WTC11 (cell line): ENCODE measurements at regions not wholly inside any gene's neighbourhood (a gene's known extent, or its start where the extent isn't known, plus 50 kb on each side); places are given as distances from the start of the nearest gene placed in this dataset.

ENCODE experiments used
- ATAC-seq: fragments of 200-7000 bp; cut with Tn5 transposase; 2 replicates; pipeline ENCODE4 v1.10.0; 2021; ENCODE audit warnings: mild to moderate bottlenecking, moderate library complexity
- CTCF ChIA-PET: fragments of 300-600 bp; sonication (Branson Sonifier 250); formaldehyde crosslinking; loops from one replicate; lab custom pipeline; 2021; ENCODE audit warnings: antibody characterized with exemption; lab: Charles Lee
- POLR2A ChIA-PET: fragments of 350-600 bp; sonication (Branson Sonifier 250); formaldehyde crosslinking; loops from one replicate; lab custom pipeline; 2021; ENCODE audit warnings: antibody characterized with exemption; lab: Charles Lee
- DNase-seq: peaks from one replicate; pipeline ENCODE4 v3.0.0; 2021; ENCODE audit warnings: low spot score
- H3K27ac Mint-ChIP-seq: 2 replicates; pipeline ENCODE4 v1.8.0; 2021; ENCODE audit warnings: mixed read lengths
- H3K27me3 Mint-ChIP-seq: 2 replicates; pipeline ENCODE4 v1.8.0; 2021; ENCODE audit warnings: low read depth, mild to moderate bottlenecking, moderate library complexity, mixed read lengths
- H3K36me3 Mint-ChIP-seq: 2 replicates; pipeline ENCODE4 v1.8.0; 2021; ENCODE audit warnings: mixed read lengths
- H3K4me1 Mint-ChIP-seq: 2 replicates; pipeline ENCODE4 v1.8.0; 2022; ENCODE audit warnings: mixed read lengths
- H3K4me3 Mint-ChIP-seq: 2 replicates; pipeline ENCODE4 v1.8.0; 2021; ENCODE audit warnings: mild to moderate bottlenecking, moderate library complexity, mixed read lengths
- H3K9me3 Mint-ChIP-seq: 2 replicates; pipeline ENCODE4 v1.8.0; 2021; ENCODE audit warnings: mixed read lengths
- CREB1 ChIP-seq: sonication (generic); formaldehyde crosslinking; IDR thresholded peaks from 2 replicates; pipeline ENCODE4 v1.8.0; 2023; ENCODE audit warnings: mild to moderate bottlenecking, missing genetic modification reagents
- CREM ChIP-seq: sonication (generic); formaldehyde crosslinking; IDR thresholded peaks from 2 replicates; pipeline ENCODE4 v1.8.1; 2022; ENCODE audit warnings: mild to moderate bottlenecking, missing genetic modification reagents, moderate library complexity
- ELF4 ChIP-seq: sonication (generic); formaldehyde crosslinking; IDR thresholded peaks from 2 replicates; pipeline ENCODE4 v1.8.1; 2022; ENCODE audit warnings: low read depth, mild to moderate bottlenecking, moderate library complexity, missing genetic modification reagents
- EMX1 ChIP-seq: fragments of 250-450 bp; sonication (Bioruptor Pico); IDR thresholded peaks from 2 replicates; pipeline ENCODE4 v1.8.0; 2021; ENCODE audit warnings: mild to moderate bottlenecking
- GTF2I ChIP-seq: fragments of 250-450 bp; sonication (Bioruptor Pico); conservative IDR thresholded peaks from 2 replicates; pipeline ENCODE4 v1.4.0; 2021; ENCODE audit warnings: mild to moderate bottlenecking
- HMGA2 ChIP-seq: fragments of 250-450 bp; sonication (Bioruptor Pico); IDR thresholded peaks from 2 replicates; pipeline ENCODE4 v1.4.0; 2021; ENCODE audit warnings: mild to moderate bottlenecking, moderate library complexity
- JUN ChIP-seq: sonication (generic); formaldehyde crosslinking; IDR thresholded peaks from 2 replicates; pipeline ENCODE4 v1.8.0; 2023; ENCODE audit warnings: mild to moderate bottlenecking, missing genetic modification reagents
- NFYB ChIP-seq: sonication (generic); formaldehyde crosslinking; conservative IDR thresholded peaks from 2 replicates; pipeline ENCODE4 v1.8.0; 2022; ENCODE audit warnings: low read depth, missing genetic modification reagents
- NR1H2 ChIP-seq: sonication (generic); formaldehyde crosslinking; IDR thresholded peaks from 2 replicates; pipeline ENCODE4 v1.9.0; 2021; ENCODE audit warnings: mild to moderate bottlenecking, moderate library complexity, missing genetic modification reagents
- OVOL2 ChIP-seq: fragments of 250-450 bp; sonication (Bioruptor Pico); IDR thresholded peaks from 2 replicates; pipeline ENCODE4 v1.9.0; 2021; ENCODE audit warnings: mild to moderate bottlenecking, borderline replicate concordance
- RELA ChIP-seq: sonication (generic); formaldehyde crosslinking; IDR thresholded peaks from 2 replicates; pipeline ENCODE4 v1.8.1; 2022; ENCODE audit warnings: missing genetic modification reagents, mild to moderate bottlenecking, borderline replicate concordance
- TCF7 ChIP-seq: sonication (generic); formaldehyde crosslinking; IDR thresholded peaks from 2 replicates; pipeline ENCODE4 v1.8.0; 2022; ENCODE audit warnings: mild to moderate bottlenecking, low read depth, missing genetic modification reagents, moderate library complexity
- TEAD1 ChIP-seq: sonication (generic); formaldehyde crosslinking; IDR thresholded peaks from 2 replicates; pipeline ENCODE4 v1.8.0; 2022; ENCODE audit warnings: mild to moderate bottlenecking, missing genetic modification reagents
- TP53 ChIP-seq: sonication (generic); formaldehyde crosslinking; IDR thresholded peaks from 2 replicates; pipeline ENCODE4 v1.8.1; 2023; ENCODE audit warnings: mild to moderate bottlenecking, missing genetic modification reagents
- ZNF219 ChIP-seq: sonication (generic); formaldehyde crosslinking; IDR thresholded peaks from 2 replicates; pipeline ENCODE4 v1.8.0; 2023; ENCODE audit warnings: missing genetic modification reagents, mild to moderate bottlenecking, borderline replicate concordance
- ZNF263 ChIP-seq: sonication (generic); formaldehyde crosslinking; IDR thresholded peaks from 2 replicates; pipeline ENCODE4 v1.8.1; 2022; ENCODE audit warnings: low read depth, mild to moderate bottlenecking, moderate library complexity, missing genetic modification reagents
- ZNF396 ChIP-seq: fragments of 250-450 bp; sonication (Bioruptor Pico); IDR thresholded peaks from 2 replicates; pipeline ENCODE4 v1.8.0; 2021; ENCODE audit warnings: mild to moderate bottlenecking, moderate library complexity, borderline replicate concordance
- TF ChIP-seq, protein P1 (sequence below): sonication (generic); formaldehyde crosslinking; IDR thresholded peaks from 2 replicates; pipeline ENCODE4 v1.8.1; 2023; ENCODE audit warnings: mild to moderate bottlenecking, missing genetic modification reagents
- TF ChIP-seq, protein P2 (sequence below): sonication (generic); formaldehyde crosslinking; IDR thresholded peaks from 2 replicates; pipeline ENCODE4 v1.8.0; 2023; ENCODE audit warnings: missing genetic modification reagents
- TF ChIP-seq, protein P3 (sequence below): sonication (generic); formaldehyde crosslinking; IDR thresholded peaks from 2 replicates; pipeline ENCODE4 v1.8.0; 2022; ENCODE audit warnings: mild to moderate bottlenecking, missing genetic modification reagents
- TF ChIP-seq, protein P4 (sequence below): sonication (generic); formaldehyde crosslinking; IDR thresholded peaks from 2 replicates; pipeline ENCODE4 v1.8.0; 2022; ENCODE audit warnings: mild to moderate bottlenecking, missing genetic modification reagents
- TF ChIP-seq, protein P5 (sequence below): fragments of 250-450 bp; sonication (Bioruptor Pico); IDR thresholded peaks from 2 replicates; pipeline ENCODE4 v1.9.0; 2021; ENCODE audit warnings: mild to moderate bottlenecking
- TF ChIP-seq, protein P6 (sequence below): sonication (generic); formaldehyde crosslinking; IDR thresholded peaks from 2 replicates; pipeline ENCODE4 v1.8.1; 2023; ENCODE audit warnings: mild to moderate bottlenecking, missing genetic modification reagents, moderate library complexity
- TF ChIP-seq, protein P7 (sequence below): fragments of 250-450 bp; sonication (Bioruptor Pico); IDR thresholded peaks from 2 replicates; pipeline ENCODE4 v1.9.0; 2021; ENCODE audit warnings: mild to moderate bottlenecking

DNA sequence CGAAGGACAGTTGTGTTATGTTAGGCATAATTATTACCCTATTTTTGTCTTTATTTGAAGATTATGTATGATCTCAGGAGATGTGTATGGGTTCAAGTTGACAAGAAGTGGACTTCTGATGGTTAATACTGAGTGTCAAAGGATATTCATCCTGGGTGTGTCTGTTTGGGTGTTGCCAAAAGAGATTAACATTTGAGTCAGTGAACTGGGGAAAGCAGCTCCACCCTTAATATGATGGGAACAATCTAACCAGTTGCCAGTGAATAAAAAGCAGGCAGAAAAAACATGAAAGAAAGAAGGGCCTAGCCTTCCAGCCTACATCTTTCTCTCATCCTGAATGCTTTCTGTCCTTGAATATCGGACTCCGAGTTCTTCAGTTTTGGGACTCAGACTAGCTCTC is 332.6 kb downstream of the DTHD1 start (continued):
- no peak for TF ChIP-seq CREM (CRISPR knock-in tag)
- TF ChIP-seq CREB1: no peak
- no peak for TF ChIP-seq GTF2I (CRISPR knock-in tag)

DNA sequence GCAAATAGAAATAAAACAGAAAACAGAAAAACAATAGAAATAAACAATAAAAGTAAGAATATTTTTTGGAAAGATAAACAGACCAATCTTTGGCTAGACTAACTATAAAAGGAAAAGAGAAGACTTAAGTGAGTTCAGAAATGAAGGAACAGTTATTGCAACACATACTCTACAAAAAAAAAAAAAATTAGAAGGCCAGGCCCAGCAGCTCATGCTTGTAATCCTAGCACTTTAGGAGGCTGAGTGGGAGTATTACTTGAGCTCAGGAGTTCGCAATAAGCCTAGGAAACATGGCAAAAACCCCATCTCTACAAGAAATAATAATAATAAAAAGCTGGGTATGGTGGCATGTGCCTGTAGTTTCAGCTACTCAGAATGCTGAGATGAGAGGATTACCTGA is 336.7 kb downstream of the DTHD1 start:
- ATAC-seq: no peak
- H3K4me1 Mint-ChIP-seq: peaks cover 3% of the 10 kb centered on the region; the same call in 1 of the 2 replicates
- POLR2A ChIA-PET: no interaction called here
- H3K9me3 Mint-ChIP-seq: peaks cover 19% of the 10 kb centered on the region
- no peak overlapping the region for H3K27ac Mint-ChIP-seq
- CTCF ChIA-PET: no interaction called here
- H3K27me3 Mint-ChIP-seq: no peaks in the 10 kb centered on the region
- TF ChIP-seq CREB1: no peak
- TF ChIP-seq NR1H2 (CRISPR knock-in tag): no peak
- no peak for TF ChIP-seq ZNF396
- TF ChIP-seq, protein P1, sequence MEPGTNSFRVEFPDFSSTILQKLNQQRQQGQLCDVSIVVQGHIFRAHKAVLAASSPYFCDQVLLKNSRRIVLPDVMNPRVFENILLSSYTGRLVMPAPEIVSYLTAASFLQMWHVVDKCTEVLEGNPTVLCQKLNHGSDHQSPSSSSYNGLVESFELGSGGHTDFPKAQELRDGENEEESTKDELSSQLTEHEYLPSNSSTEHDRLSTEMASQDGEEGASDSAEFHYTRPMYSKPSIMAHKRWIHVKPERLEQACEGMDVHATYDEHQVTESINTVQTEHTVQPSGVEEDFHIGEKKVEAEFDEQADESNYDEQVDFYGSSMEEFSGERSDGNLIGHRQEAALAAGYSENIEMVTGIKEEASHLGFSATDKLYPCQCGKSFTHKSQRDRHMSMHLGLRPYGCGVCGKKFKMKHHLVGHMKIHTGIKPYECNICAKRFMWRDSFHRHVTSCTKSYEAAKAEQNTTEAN (CRISPR knock-in tag): no peak
- no peak overlapping the region for H3K4me3 Mint-ChIP-seq
- no peak for DNase-seq
- H3K36me3 Mint-ChIP-seq: peaks cover 8% of the 10 kb centered on the region; the same call in 1 of the 2 replicates

DNA sequence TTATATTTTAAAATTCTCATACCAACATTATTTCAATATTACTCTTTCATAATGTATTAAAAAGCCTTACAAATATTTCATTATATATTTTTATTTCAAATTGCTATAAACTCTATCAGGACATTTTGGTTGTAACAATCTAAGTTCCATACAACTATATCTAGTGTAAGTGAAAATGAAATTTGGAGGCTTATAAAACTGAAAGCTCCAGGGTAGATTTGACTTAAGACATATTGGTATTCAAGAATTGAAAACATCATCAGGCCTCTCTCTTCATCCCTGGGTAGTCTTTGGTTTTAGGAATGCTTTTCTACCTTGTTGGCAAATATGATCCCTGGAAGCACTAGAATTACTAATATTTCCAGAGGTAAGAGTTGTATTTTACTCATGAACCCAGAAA is 342.6 kb downstream of the DTHD1 start:
- CTCF ChIA-PET: no interaction called here
- DNase-seq: no peak
- POLR2A ChIA-PET: no interaction called here
- 0 out of 2 replicates have a peak, but pooled peaks cover 3% of the 10 kb centered on the region for H3K4me1 Mint-ChIP-seq
- no peak overlapping the region for H3K27ac Mint-ChIP-seq
- no peak overlapping the region for H3K4me3 Mint-ChIP-seq
- H3K9me3 Mint-ChIP-seq: peaks cover 9% of the 10 kb centered on the region; the same call in 1 of the 2 replicates
- H3K36me3 Mint-ChIP-seq: no peaks in the 10 kb centered on the region
- H3K27me3 Mint-ChIP-seq: no peaks in the 10 kb centered on the region
- TF ChIP-seq OVOL2: no peak
- TF ChIP-seq TCF7: no peak
- TF ChIP-seq, protein P2, sequence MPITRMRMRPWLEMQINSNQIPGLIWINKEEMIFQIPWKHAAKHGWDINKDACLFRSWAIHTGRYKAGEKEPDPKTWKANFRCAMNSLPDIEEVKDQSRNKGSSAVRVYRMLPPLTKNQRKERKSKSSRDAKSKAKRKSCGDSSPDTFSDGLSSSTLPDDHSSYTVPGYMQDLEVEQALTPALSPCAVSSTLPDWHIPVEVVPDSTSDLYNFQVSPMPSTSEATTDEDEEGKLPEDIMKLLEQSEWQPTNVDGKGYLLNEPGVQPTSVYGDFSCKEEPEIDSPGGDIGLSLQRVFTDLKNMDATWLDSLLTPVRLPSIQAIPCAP (CRISPR knock-in tag): no peak
- TF ChIP-seq CREB1: no peak
- TF ChIP-seq, protein P3, sequence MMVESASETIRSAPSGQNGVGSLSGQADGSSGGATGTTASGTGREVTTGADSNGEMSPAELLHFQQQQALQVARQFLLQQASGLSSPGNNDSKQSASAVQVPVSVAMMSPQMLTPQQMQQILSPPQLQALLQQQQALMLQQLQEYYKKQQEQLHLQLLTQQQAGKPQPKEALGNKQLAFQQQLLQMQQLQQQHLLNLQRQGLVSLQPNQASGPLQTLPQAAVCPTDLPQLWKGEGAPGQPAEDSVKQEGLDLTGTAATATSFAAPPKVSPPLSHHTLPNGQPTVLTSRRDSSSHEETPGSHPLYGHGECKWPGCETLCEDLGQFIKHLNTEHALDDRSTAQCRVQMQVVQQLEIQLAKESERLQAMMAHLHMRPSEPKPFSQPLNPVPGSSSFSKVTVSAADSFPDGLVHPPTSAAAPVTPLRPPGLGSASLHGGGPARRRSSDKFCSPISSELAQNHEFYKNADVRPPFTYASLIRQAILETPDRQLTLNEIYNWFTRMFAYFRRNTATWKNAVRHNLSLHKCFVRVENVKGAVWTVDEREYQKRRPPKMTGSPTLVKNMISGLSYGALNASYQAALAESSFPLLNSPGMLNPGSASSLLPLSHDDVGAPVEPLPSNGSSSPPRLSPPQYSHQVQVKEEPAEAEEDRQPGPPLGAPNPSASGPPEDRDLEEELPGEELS (CRISPR knock-in tag): no peak
- no peak for TF ChIP-seq ELF4 (CRISPR knock-in tag)
- no peak for TF ChIP-seq GTF2I (CRISPR knock-in tag)
- TF ChIP-seq, protein P4, sequence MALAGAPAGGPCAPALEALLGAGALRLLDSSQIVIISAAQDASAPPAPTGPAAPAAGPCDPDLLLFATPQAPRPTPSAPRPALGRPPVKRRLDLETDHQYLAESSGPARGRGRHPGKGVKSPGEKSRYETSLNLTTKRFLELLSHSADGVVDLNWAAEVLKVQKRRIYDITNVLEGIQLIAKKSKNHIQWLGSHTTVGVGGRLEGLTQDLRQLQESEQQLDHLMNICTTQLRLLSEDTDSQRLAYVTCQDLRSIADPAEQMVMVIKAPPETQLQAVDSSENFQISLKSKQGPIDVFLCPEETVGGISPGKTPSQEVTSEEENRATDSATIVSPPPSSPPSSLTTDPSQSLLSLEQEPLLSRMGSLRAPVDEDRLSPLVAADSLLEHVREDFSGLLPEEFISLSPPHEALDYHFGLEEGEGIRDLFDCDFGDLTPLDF: no peak
- no peak for TF ChIP-seq EMX1
- TF ChIP-seq, protein P5, sequence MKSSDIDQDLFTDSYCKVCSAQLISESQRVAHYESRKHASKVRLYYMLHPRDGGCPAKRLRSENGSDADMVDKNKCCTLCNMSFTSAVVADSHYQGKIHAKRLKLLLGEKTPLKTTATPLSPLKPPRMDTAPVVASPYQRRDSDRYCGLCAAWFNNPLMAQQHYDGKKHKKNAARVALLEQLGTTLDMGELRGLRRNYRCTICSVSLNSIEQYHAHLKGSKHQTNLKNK (CRISPR knock-in tag): no peak
- TF ChIP-seq TEAD1: no peak
- no peak for TF ChIP-seq HMGA2 (CRISPR knock-in tag)
- TF ChIP-seq TP53 (CRISPR knock-in tag): no peak
- no peak for ATAC-seq

DNA sequence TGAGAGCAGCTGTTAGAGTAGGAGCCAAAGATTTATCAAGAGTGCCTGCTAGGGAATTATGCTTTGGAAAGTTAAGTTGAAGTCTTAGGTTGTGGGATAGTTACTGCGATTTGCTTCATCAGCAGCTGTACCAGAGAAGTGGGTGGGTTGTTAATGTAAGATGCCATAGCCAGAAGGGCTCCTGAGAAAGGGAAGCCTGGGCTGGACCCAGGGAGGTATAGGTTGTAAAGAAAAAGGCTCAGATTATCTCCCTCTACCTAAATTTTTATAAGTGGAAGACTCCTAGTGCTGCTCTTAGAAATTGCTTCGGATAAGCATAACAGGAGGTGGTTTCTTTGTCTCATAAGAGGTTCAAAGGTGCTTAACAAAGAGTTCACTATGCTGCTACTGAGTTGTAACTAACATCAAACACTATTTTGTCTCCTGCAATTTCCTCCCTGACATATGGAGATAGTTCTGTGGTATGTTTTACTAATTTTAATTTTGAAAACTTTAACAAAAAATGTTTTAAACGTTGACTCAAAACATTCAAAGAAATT is 356.9 kb downstream of the DTHD1 start:
- Mint-ChIP-seq H3K27ac (peak overlapping the region; percentile 50), H3K9me3 (peaks cover 8% of the 10 kb centered on the region; the same call in 1 of the 2 replicates), H3K4me3 (no peak overlapping the region), H3K36me3 (no peaks in the 10 kb centered on the region), H3K4me1 (peaks cover 53% of the 10 kb centered on the region), H3K27me3 (no peaks in the 10 kb centered on the region)
- CTCF ChIA-PET: no interaction called here
- POLR2A ChIA-PET: no interaction called here
- no peak for DNase-seq
- peak; percentile 57 for ATAC-seq
- TF ChIP-seq, protein P6, sequence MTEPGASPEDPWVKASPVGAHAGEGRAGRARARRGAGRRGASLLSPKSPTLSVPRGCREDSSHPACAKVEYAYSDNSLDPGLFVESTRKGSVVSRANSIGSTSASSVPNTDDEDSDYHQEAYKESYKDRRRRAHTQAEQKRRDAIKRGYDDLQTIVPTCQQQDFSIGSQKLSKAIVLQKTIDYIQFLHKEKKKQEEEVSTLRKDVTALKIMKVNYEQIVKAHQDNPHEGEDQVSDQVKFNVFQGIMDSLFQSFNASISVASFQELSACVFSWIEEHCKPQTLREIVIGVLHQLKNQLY (CRISPR knock-in tag): no peak
- no peak for TF ChIP-seq JUN (CRISPR knock-in tag)
- no peak for TF ChIP-seq ZNF219
- no peak for TF ChIP-seq NFYB (CRISPR knock-in tag)
- TF ChIP-seq ZNF263 (CRISPR knock-in tag): no peak
- TF ChIP-seq, protein P7, sequence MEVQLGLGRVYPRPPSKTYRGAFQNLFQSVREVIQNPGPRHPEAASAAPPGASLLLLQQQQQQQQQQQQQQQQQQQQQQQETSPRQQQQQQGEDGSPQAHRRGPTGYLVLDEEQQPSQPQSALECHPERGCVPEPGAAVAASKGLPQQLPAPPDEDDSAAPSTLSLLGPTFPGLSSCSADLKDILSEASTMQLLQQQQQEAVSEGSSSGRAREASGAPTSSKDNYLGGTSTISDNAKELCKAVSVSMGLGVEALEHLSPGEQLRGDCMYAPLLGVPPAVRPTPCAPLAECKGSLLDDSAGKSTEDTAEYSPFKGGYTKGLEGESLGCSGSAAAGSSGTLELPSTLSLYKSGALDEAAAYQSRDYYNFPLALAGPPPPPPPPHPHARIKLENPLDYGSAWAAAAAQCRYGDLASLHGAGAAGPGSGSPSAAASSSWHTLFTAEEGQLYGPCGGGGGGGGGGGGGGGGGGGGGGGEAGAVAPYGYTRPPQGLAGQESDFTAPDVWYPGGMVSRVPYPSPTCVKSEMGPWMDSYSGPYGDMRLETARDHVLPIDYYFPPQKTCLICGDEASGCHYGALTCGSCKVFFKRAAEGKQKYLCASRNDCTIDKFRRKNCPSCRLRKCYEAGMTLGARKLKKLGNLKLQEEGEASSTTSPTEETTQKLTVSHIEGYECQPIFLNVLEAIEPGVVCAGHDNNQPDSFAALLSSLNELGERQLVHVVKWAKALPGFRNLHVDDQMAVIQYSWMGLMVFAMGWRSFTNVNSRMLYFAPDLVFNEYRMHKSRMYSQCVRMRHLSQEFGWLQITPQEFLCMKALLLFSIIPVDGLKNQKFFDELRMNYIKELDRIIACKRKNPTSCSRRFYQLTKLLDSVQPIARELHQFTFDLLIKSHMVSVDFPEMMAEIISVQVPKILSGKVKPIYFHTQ (CRISPR knock-in tag): no peak
- TF ChIP-seq RELA (CRISPR knock-in tag): no peak
